Parathyroid adenoma (tissue), 2 donors: ENCODE measurements at regions not wholly inside any gene's neighbourhood (a gene's known extent, or its start where the extent isn't known, plus 50 kb on each side); places are given as distances from the start of the nearest gene placed in this dataset.

Source experiments
- H2AFZ ChIP-seq: fragments of 300-600 bp; sonication (generic); one replicate; pipeline ENCODE4 v1.7.0; 2017; ENCODE audit warnings: antibody characterized with exemption, mild to moderate bottlenecking
- H3K27ac ChIP-seq: fragments of 300-600 bp; sonication (generic); one replicate; pipeline ENCODE4 v1.7.0; 2017
- H3K27me3 ChIP-seq: fragments of 300-600 bp; sonication (generic); one replicate; pipeline ENCODE4 v1.7.0; 2017; ENCODE audit warnings: low read length; ENCODE audit not compliant: control insufficient read depth, insufficient read depth
- H3K36me3 ChIP-seq: fragments of 300-600 bp; sonication (generic); one replicate; pipeline ENCODE4 v1.7.0; 2017; ENCODE audit warnings: low read length; ENCODE audit not compliant: control insufficient read depth, insufficient read depth
- H3K4me1 ChIP-seq: fragments of 300-600 bp; sonication (generic); one replicate; pipeline ENCODE4 v1.7.0; 2017; ENCODE audit warnings: control low read depth
- H3K4me2 ChIP-seq: fragments of 300-600 bp; sonication (generic); one replicate; pipeline ENCODE4 v1.7.0; 2017; ENCODE audit warnings: low read length
- H3K4me3 ChIP-seq: fragments of 300-600 bp; sonication (generic); one replicate; pipeline ENCODE4 v1.7.0; 2017; ENCODE audit warnings: low read depth, low read length
- H3K79me2 ChIP-seq: fragments of 300-600 bp; sonication (generic); one replicate; pipeline ENCODE4 v1.7.0; 2017; ENCODE audit warnings: control low read depth
- H3K9ac ChIP-seq: fragments of 300-600 bp; sonication (generic); one replicate; pipeline ENCODE4 v1.7.0; 2017; ENCODE audit warnings: mild to moderate bottlenecking
- H3K9me3 ChIP-seq: fragments of 300-600 bp; sonication (generic); one replicate; pipeline ENCODE4 v1.7.0; 2017; ENCODE audit warnings: low read length; ENCODE audit not compliant: control insufficient read depth
- TF ChIP-seq, protein P1 (sequence below): fragments of 300-600 bp; sonication (generic); IDR thresholded peaks from one replicate; pipeline ENCODE4 v1.7.0; 2017; ENCODE audit warnings: antibody characterized with exemption, mild to moderate bottlenecking
- donor health status: primary hyperparathyroidism.

DNA sequence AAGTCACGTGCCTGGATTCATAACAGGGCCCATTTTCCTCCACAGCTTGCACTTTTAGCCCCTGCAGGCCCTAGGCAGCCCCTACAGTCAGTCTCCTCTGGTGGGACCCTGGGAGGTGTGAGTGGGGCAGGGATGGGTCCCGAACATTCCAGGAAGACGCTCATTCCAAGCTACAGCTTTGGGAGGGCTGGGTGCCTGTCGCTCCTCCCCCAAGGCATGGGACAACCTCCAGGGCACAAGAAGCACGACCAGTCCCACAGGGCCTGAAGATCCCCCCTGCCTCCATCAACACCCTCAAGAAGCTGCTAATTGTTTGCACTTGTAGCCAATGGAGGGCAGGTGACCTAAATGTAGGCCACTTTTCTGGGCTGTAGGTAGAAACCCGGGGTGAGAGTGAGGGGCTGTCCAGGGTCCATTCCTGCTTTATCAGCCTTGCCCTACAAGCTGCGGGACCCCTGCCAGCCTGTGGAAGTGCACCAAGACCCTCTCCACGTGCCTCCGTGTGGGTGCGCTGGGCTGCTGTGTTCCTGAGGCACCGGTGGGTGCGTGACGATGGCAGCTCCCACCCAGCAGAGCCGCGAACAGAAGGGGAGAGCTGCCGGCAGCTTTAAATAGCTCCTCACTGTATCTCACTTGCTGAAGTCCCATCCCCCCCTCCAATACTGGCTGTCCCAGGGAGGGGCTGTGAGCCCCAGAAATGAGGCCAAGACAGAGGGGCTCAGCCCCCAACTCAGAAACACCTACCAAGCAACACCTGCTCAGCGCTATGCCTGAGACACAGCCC is 91.9 kb upstream of the ARAP3 start:
- Histone ChIP-seq H3K27me3 (no peaks in the 10 kb centered on the region), H3K4me3 (no peak overlapping the region), H3K36me3 (no peaks in the 10 kb centered on the region), H3K79me2 (no peaks in the 10 kb centered on the region), H2AFZ (no peak overlapping the region), H3K9ac (no peak overlapping the region), H3K27ac (no peak overlapping the region), H3K4me2 (no peak overlapping the region), H3K9me3 (no peaks in the 10 kb centered on the region), H3K4me1 (peaks cover 3% of the 10 kb centered on the region)
- TF ChIP-seq, protein P1, sequence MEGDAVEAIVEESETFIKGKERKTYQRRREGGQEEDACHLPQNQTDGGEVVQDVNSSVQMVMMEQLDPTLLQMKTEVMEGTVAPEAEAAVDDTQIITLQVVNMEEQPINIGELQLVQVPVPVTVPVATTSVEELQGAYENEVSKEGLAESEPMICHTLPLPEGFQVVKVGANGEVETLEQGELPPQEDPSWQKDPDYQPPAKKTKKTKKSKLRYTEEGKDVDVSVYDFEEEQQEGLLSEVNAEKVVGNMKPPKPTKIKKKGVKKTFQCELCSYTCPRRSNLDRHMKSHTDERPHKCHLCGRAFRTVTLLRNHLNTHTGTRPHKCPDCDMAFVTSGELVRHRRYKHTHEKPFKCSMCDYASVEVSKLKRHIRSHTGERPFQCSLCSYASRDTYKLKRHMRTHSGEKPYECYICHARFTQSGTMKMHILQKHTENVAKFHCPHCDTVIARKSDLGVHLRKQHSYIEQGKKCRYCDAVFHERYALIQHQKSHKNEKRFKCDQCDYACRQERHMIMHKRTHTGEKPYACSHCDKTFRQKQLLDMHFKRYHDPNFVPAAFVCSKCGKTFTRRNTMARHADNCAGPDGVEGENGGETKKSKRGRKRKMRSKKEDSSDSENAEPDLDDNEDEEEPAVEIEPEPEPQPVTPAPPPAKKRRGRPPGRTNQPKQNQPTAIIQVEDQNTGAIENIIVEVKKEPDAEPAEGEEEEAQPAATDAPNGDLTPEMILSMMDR: no peak

DNA sequence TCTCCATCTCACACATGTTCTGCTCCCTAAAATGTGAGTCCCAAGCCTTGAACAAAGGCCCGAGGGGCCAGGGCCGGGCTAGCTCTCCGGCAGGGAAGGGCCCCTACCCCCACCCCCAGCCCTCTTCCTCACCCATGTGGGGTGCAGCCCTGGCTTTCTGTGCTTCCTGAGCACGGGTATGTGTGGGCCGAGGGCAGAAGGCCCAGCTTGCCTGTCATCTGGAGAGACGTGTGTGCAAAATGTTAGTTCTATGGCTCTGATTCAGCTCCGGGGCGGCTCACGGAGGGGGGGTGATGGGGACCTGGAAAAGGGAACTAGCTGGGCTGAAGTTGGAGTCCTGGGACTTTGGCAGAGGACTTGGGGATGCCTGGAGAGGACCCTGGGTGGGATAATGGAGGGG is 90.3 kb upstream of the ARAP3 start:
- H3K27ac ChIP-seq: no peak overlapping the region
- TF ChIP-seq, protein P1: no peak
- H2AFZ ChIP-seq: no peak overlapping the region

DNA sequence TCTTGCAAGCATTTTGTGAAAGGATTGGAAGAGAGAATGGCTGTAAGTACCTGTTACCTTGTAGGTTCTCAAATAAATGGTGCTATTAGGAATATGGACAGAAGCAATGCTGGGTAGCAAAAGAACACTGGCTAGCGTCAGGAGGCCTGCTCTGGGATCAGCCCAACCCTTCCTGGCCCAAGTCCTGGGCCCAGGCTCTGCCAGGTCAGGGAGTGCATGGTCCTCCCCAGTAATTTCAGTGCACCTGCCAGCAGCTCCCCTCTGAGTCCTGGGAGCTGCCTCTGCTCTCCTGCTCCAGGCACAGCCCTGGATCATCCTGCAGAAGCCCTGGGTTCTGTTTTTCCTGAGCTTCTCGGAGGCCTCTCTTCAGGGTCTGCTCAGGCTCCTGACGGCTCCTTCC is 89.5 kb upstream of the ARAP3 start:
- no peak overlapping the region for H2AFZ ChIP-seq
- TF ChIP-seq, protein P1: no peak
- H3K27me3 ChIP-seq: no peaks in the 10 kb centered on the region
- H3K79me2 ChIP-seq: no peaks in the 10 kb centered on the region
- H3K9me3 ChIP-seq: no peaks in the 10 kb centered on the region
- no peak overlapping the region for H3K4me2 ChIP-seq
- H3K4me3 ChIP-seq: no peak overlapping the region
- no peaks in the 10 kb centered on the region for H3K36me3 ChIP-seq
- H3K27ac ChIP-seq: no peak overlapping the region
- peaks cover 3% of the 10 kb centered on the region for H3K4me1 ChIP-seq
- H3K9ac ChIP-seq: no peak overlapping the region

More for the DNA sequence above, 90.3 kb upstream of the ARAP3 start:
- Histone ChIP-seq H3K36me3 (no peaks in the 10 kb centered on the region), H3K79me2 (no peaks in the 10 kb centered on the region), H3K27me3 (no peaks in the 10 kb centered on the region), H3K4me1 (peaks cover 3% of the 10 kb centered on the region), H3K4me3 (no peak overlapping the region), H3K9me3 (no peaks in the 10 kb centered on the region), H3K4me2 (no peak overlapping the region), H3K9ac (no peak overlapping the region)

DNA sequence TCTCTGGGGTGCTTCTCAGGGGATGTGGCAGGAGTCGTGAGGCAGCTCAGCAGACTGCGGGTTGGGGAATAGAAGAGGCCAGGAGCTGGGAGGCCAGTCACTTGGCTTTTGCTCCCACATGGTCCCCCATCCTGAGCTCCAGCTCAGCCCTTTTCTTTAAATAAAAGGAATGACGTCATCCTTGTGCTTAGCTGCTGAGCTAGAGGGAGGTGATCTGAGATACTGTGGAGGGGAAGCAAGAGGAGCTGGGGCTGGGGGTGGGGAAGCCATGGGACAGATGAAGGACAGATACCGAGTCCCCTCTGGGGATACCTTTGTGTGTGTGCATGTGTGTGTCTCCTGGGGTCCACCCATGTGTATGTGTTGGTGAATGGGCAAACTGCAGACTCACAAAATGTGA is 89.0 kb upstream of the ARAP3 start:
- Histone ChIP-seq H2AFZ (no peak overlapping the region), H3K4me3 (no peak overlapping the region), H3K79me2 (no peaks in the 10 kb centered on the region), H3K9ac (no peak overlapping the region), H3K36me3 (no peaks in the 10 kb centered on the region), H3K27ac (no peak overlapping the region), H3K4me2 (no peak overlapping the region), H3K4me1 (peaks cover 3% of the 10 kb centered on the region), H3K9me3 (no peaks in the 10 kb centered on the region), H3K27me3 (no peaks in the 10 kb centered on the region)
- TF ChIP-seq, protein P1: no peak

DNA sequence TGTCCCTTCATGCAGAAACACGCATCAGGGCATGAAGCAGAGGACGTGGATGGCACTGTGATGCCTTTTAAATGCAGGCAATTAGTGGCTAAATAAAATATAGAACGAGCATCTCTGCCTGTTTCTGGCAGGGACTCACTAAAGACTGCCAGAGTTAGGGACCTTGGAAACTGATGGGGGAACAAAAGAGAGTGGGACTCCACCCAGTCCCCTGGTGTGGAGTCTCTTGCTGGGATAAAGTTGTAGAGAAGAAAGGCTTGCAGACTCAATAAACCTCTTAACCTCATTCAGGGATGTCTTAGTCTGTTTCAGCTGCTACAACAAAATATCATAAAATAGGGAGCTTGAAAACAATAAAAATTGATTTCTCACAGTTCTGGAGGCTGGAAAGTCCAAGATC is 87.6 kb upstream of the ARAP3 start:
- H3K4me2 ChIP-seq: no peak overlapping the region
- H3K27me3 ChIP-seq: no peaks in the 10 kb centered on the region
- H2AFZ ChIP-seq: no peak overlapping the region
- H3K79me2 ChIP-seq: no peaks in the 10 kb centered on the region
- H3K9me3 ChIP-seq: no peaks in the 10 kb centered on the region
- H3K4me3 ChIP-seq: no peak overlapping the region
- no peak overlapping the region for H3K9ac ChIP-seq
- H3K4me1 ChIP-seq: peaks cover 3% of the 10 kb centered on the region
- H3K36me3 ChIP-seq: no peaks in the 10 kb centered on the region
- no peak overlapping the region for H3K27ac ChIP-seq
- TF ChIP-seq, protein P1: no peak
